Endothelial cell of umbilical vein (primary cell): ENCODE measurements at regions not wholly inside any gene's neighbourhood (a gene's known extent, or its start where the extent isn't known, plus 50 kb on each side); places are given as distances from the start of the nearest gene placed in this dataset.

Experiments used
- BruUV-seq: library from RNA; stranded (reverse); fragments of 400-500 nt; replicated peaks from 2 replicates; lab custom pipeline; 2021; lab: Mats Ljungman, UMichigan
- CTCF ChIA-PET: fragments of 300-600, 350-600 bp; sonication (Branson Sonifier 250); formaldehyde crosslinking; loops from one replicate; lab custom pipeline; 2021; ENCODE audit warnings: antibody characterized with exemption, inconsistent platforms; lab: Charles Lee
- POLR2A ChIA-PET: fragments of 300-600, 350-600 bp; sonication (Branson Sonifier 250); formaldehyde crosslinking; loops from one replicate; lab custom pipeline; 2021; ENCODE audit warnings: antibody characterized with exemption, inconsistent platforms; lab: Charles Lee
- DNase-seq: peaks from one replicate; pipeline ENCODE4 v3.0.0-alpha.2; 2011; ENCODE audit warnings: low read depth, low spot score
- FAIRE-seq: peaks from 2 replicates; lab custom pipeline; 2011; peaks lifted over from hg19 to GRCh38; lab: Jason Lieb, UNC
- H2AFZ ChIP-seq: 2 replicates; pipeline ENCODE4 v1.6.0; 2012; ENCODE audit warnings: low read depth, low read length, control low read depth, inconsistent platforms
- H3K27ac ChIP-seq: 2 replicates; pipeline ENCODE4 v1.5.1; 2011; ENCODE audit warnings: low read depth, mild to moderate bottlenecking, control low read depth, low read length, moderate library complexity; ENCODE audit not compliant: insufficient read depth
- H3K27me3 ChIP-seq, 2 experiments: 2 replicates each; pipeline versions ENCODE4 v1.6.0 to v1.6.1; 2011; ENCODE audit warnings: low read length in 2 of 2, mixed read lengths in 1 of 2; ENCODE audit not compliant: control insufficient read depth in 2 of 2, insufficient read depth in 2 of 2
- H3K36me3 ChIP-seq, 2 experiments: 2 replicates in 1 of 2; 3 replicates in 1 of 2; pipeline ENCODE4 v1.5.1; 2011; ENCODE audit warnings: low read length in 2 of 2, mild to moderate bottlenecking in 1 of 2, moderate library complexity in 1 of 2; ENCODE audit not compliant: control insufficient read depth in 2 of 2, insufficient read depth in 2 of 2; ENCODE audit errors: extremely low read depth in 1 of 2
- H3K4me1 ChIP-seq: 3 replicates; pipeline ENCODE4 v1.5.1; 2011; ENCODE audit warnings: mild to moderate bottlenecking, low read length; ENCODE audit not compliant: control insufficient read depth, insufficient read depth; ENCODE audit errors: extremely low read depth
- H3K4me2 ChIP-seq: 2 replicates; pipeline ENCODE4 v1.6.1; 2011; ENCODE audit warnings: low read length, control low read depth, mixed read lengths; ENCODE audit not compliant: insufficient read depth
- H3K4me3 ChIP-seq, 3 experiments: fragments of 200-600 bp in 1 of 3; sonication (generic), shearing (Covaris generic) in 1 of 3; replicated peaks in 1 of 3; 2 replicates each; pipeline ENCODE4 v1.5.1; 2011 to 2016; ENCODE audit warnings: control low read depth in 3 of 3, low read length in 3 of 3, mild to moderate bottlenecking in 2 of 3, inconsistent platforms in 1 of 3, low read depth in 1 of 3, moderate library complexity in 1 of 3; ENCODE audit not compliant: insufficient read depth in 1 of 3
- H3K79me2 ChIP-seq: 2 replicates; pipeline ENCODE4 v1.6.0; 2012; ENCODE audit warnings: low read length, inconsistent platforms; ENCODE audit not compliant: control insufficient read depth, insufficient read depth
- H3K9ac ChIP-seq: replicated peaks from 2 replicates; pipeline ENCODE3; 2011; ENCODE audit warnings: low read length, control low read depth; ENCODE audit not compliant: insufficient read depth; ENCODE audit errors: extremely low read depth
- H3K9me1 ChIP-seq: replicated peaks from 3 replicates; pipeline ENCODE4 v1.6.0; 2011; ENCODE audit warnings: mild to moderate bottlenecking, low read length; ENCODE audit not compliant: control insufficient read depth, insufficient read depth; ENCODE audit errors: extremely low read depth
- H3K9me3 ChIP-seq: replicated peaks from 2 replicates; pipeline ENCODE4 v1.5.1; 2012; ENCODE audit warnings: low read length, inconsistent platforms; ENCODE audit not compliant: control insufficient read depth, insufficient read depth
- H4K20me1 ChIP-seq: replicated peaks from 2 replicates; pipeline ENCODE3; 2011; ENCODE audit warnings: mild to moderate bottlenecking, low read length; ENCODE audit not compliant: control insufficient read depth, insufficient read depth; ENCODE audit errors: extremely low read depth
- EZH2 ChIP-seq: IDR thresholded peaks from 2 replicates; pipeline ENCODE4 v1.6.1; 2012; ENCODE audit warnings: borderline replicate concordance, low read depth, mild to moderate bottlenecking, moderate library complexity, low read length, inconsistent platforms; ENCODE audit not compliant: severe bottlenecking
- FOS ChIP-seq: IDR thresholded peaks from 2 replicates; pipeline ENCODE4 v1.6.1; 2011; ENCODE audit warnings: mild to moderate bottlenecking, low read length, moderate library complexity, borderline replicate concordance; ENCODE audit not compliant: insufficient read depth
- GATA2 ChIP-seq: IDR thresholded peaks from 2 replicates; pipeline ENCODE4 v1.7.0; 2011; ENCODE audit warnings: low read depth, mild to moderate bottlenecking, moderate library complexity, mixed read lengths, low read length; ENCODE audit not compliant: insufficient read length, insufficient read depth
- JUN ChIP-seq: IDR thresholded peaks from 2 replicates; pipeline ENCODE4 v1.6.1; 2011; ENCODE audit warnings: borderline replicate concordance, low read depth; ENCODE audit not compliant: insufficient read length, insufficient read depth
- MYC ChIP-seq: IDR thresholded peaks from one replicate; pipeline ENCODE4 v1.6.1; 2011; ENCODE audit warnings: mild to moderate bottlenecking, low read depth, low read length
- POLR2A ChIP-seq: IDR thresholded peaks from 2 replicates; pipeline ENCODE4 v1.6.1; 2012; ENCODE audit warnings: low read depth, mild to moderate bottlenecking, control low read depth, low read length
- POLR2AphosphoS5 ChIP-seq: IDR thresholded peaks from 2 replicates; pipeline ENCODE4 v1.6.1; 2012; ENCODE audit warnings: low read depth, mild to moderate bottlenecking, control low read depth, low read length, moderate library complexity; ENCODE audit not compliant: insufficient read depth
- dilution Hi-C: fragments of 300-500 bp; cut with MboI; formaldehyde crosslinking; loops from one replicate; pipeline ENCODE4 v1.15.0; 2019; ENCODE audit warnings: low sequenced_read_pairs; ENCODE audit not compliant: extremely low pct_ligation_motif_present
- intact Hi-C: fragments of 100-400 bp; cut with micrococcal nuclease; formaldehyde crosslinking; loops from one replicate; pipeline ENCODE4 v1.10.0; 2022
- TF ChIP-seq, protein P1 (sequence below): IDR thresholded peaks from 2 replicates; pipeline ENCODE4 v1.6.1; 2011; ENCODE audit not compliant: insufficient read depth, insufficient read length
- TF ChIP-seq, protein P2 (sequence below), 2 donors: IDR thresholded peaks; 1 replicate in 1 of 2; 2 replicates in 1 of 2; pipeline ENCODE4 v1.5.1; 2011; ENCODE audit warnings: low read length in 2 of 2, mild to moderate bottlenecking in 2 of 2, moderate library complexity in 2 of 2, control low read depth in 1 of 2, inconsistent platforms in 1 of 2, low read depth in 1 of 2; ENCODE audit not compliant: insufficient read depth in 1 of 2; ENCODE audit errors: extremely low read depth in 1 of 2

DNA sequence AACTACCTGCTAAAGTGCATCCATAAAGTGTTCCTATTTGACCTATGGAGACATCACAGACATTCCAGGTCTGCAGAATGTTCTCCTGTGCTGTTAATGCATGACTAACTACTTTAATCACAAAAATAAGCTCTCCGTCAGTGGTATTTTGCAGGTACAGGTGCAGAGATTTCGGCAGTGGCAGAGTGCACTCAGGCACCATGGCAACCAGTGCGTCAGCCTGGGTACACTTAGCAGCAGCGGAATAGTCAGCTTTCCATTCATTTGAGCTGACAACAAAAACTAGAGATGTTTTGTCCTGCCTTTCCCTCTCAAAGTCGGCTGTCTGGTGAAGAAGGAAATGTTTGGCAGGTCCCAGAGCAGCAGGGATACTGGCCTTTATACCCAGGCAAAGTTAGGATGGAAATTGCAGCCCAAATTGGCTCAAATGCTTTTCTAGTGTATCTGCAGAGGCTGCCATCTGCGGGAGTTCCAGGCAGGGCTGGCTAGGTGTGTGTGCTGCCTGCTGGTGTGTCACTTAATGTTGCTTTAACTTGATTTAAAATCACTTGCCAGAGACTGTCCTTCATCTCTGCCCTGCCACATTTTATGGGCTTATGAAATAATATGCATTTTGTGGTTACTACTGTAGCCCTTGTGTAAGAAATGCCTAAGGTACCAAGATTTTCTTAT is 195.8 kb downstream of the RAP2A start:
- Histone ChIP-seq H3K27me3 (peaks cover 0 to 9% of the 10 kb centered on the region in 2 experiments), H2AFZ (no peak overlapping the region), H3K4me2 (no peak overlapping the region), H4K20me1 (no peaks in the 10 kb centered on the region), H3K27ac (no peak overlapping the region), H3K4me3 (no peak overlapping the region), H3K9me3 (no peaks in the 10 kb centered on the region), H3K4me1 (no peaks in the 10 kb centered on the region), H3K36me3 (no peaks in the 10 kb centered on the region), H3K9ac (no peak overlapping the region), H3K9me1 (no peaks in the 10 kb centered on the region), H3K79me2 (no peaks in the 10 kb centered on the region)
- dilution Hi-C loops (no loop called here), intact Hi-C loops (no loop called here)
- no peak for FAIRE-seq
- CTCF ChIA-PET = no interaction called here
- BruUV-seq = no TSS peak
- POLR2A ChIA-PET = no interaction called here
- TF ChIP-seq MYC = no peak
- no peak for TF ChIP-seq JUN
- TF ChIP-seq, protein P1, sequence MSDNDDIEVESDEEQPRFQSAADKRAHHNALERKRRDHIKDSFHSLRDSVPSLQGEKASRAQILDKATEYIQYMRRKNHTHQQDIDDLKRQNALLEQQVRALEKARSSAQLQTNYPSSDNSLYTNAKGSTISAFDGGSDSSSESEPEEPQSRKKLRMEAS = no peak
- TF ChIP-seq, protein P2, sequence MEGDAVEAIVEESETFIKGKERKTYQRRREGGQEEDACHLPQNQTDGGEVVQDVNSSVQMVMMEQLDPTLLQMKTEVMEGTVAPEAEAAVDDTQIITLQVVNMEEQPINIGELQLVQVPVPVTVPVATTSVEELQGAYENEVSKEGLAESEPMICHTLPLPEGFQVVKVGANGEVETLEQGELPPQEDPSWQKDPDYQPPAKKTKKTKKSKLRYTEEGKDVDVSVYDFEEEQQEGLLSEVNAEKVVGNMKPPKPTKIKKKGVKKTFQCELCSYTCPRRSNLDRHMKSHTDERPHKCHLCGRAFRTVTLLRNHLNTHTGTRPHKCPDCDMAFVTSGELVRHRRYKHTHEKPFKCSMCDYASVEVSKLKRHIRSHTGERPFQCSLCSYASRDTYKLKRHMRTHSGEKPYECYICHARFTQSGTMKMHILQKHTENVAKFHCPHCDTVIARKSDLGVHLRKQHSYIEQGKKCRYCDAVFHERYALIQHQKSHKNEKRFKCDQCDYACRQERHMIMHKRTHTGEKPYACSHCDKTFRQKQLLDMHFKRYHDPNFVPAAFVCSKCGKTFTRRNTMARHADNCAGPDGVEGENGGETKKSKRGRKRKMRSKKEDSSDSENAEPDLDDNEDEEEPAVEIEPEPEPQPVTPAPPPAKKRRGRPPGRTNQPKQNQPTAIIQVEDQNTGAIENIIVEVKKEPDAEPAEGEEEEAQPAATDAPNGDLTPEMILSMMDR (IDR thresholded peaks at IDR 0.05; ENCODE audit: extremely low read depth in 1 of 2, insufficient read depth in 1 of 2, low read depth in 1 of 2, low read length in 2 of 2) = no peak
- TF ChIP-seq FOS = no peak
- TF ChIP-seq GATA2 = no peak
- TF ChIP-seq POLR2AphosphoS5 = no peak
- no peak for TF ChIP-seq POLR2A
- no peak for TF ChIP-seq EZH2
- DNase-seq = no peak
